Panc1 (cell line): ENCODE measurements at regions not wholly inside any gene's neighbourhood (a gene's known extent, or its start where the extent isn't known, plus 50 kb on each side); places are given as distances from the start of the nearest gene placed in this dataset.

Experiments
- ATAC-seq: fragments of 200-7000 bp; cut with Tn5 transposase; 2 replicates; pipeline ENCODE4 v1.9.1; 2020; ENCODE audit warnings: mild to moderate bottlenecking, moderate library complexity
- BruUV-seq: library from RNA; stranded (reverse); fragments of 400-500 nt; replicated peaks from 2 replicates; lab custom pipeline; 2021; lab: Mats Ljungman, UMichigan
- CTCF ChIA-PET: fragments of 300-600 bp; sonication (Branson Sonifier 250); formaldehyde crosslinking; loops from one replicate; lab custom pipeline; 2022; ENCODE audit warnings: antibody characterized with exemption; lab: Charles Lee
- POLR2A ChIA-PET: fragments of 300-600 bp; sonication (Branson Sonifier 250); formaldehyde crosslinking; loops from one replicate; lab custom pipeline; 2022; ENCODE audit warnings: antibody characterized with exemption; lab: Charles Lee
- DNase-seq: peaks from one replicate; pipeline ENCODE4 v3.0.0-alpha.2; 2010; ENCODE audit warnings: low read depth, low spot score
- H3K27ac ChIP-seq: 2 replicates; pipeline ENCODE4 v1.5.1; 2011; ENCODE audit warnings: mild to moderate bottlenecking, low read length, inconsistent platforms
- H3K27me3 ChIP-seq: fragments of 200-500 bp; sonication (Bioruptor generic); 2 replicates; pipeline ENCODE4 v1.6.0; 2014; ENCODE audit warnings: low read length, inconsistent platforms; ENCODE audit not compliant: control insufficient read depth, insufficient read depth
- H3K36me3 ChIP-seq: fragments of 200-500 bp; sonication (Bioruptor generic); 2 replicates; pipeline ENCODE4 v1.5.1; 2014; ENCODE audit warnings: inconsistent platforms, mild to moderate bottlenecking, low read length, moderate library complexity; ENCODE audit not compliant: control insufficient read depth, insufficient read depth
- H3K4me1 ChIP-seq: 2 replicates; pipeline ENCODE4 v1.5.1; 2011; ENCODE audit warnings: inconsistent platforms, mild to moderate bottlenecking, low read length, moderate library complexity; ENCODE audit not compliant: control insufficient read depth, insufficient read depth
- H3K4me3 ChIP-seq, 2 experiments: 2 replicates each; pipeline ENCODE4 v1.5.1; 2011 to 2012; ENCODE audit warnings: low read depth in 2 of 2, low read length in 2 of 2, mild to moderate bottlenecking in 2 of 2, inconsistent platforms in 1 of 2, moderate library complexity in 1 of 2
- H3K9me3 ChIP-seq: fragments of 200-500 bp; sonication (Bioruptor generic); 2 replicates; pipeline ENCODE4 v1.5.1; 2014; ENCODE audit warnings: low read depth, mild to moderate bottlenecking, inconsistent platforms, low read length, moderate library complexity; ENCODE audit not compliant: control insufficient read depth, insufficient read depth
- CTCF ChIP-seq: fragments of 450-650 bp; IDR thresholded peaks from 2 replicates; pipeline ENCODE4 v1.5.1; 2017; ENCODE audit warnings: mild to moderate bottlenecking
- POLR2AphosphoS5 ChIP-seq: IDR thresholded peaks from 2 replicates; pipeline ENCODE4 v1.6.1; 2012; ENCODE audit warnings: mild to moderate bottlenecking, low read depth, low read length, moderate library complexity
- REST ChIP-seq, 2 experiments: IDR thresholded peaks; 2 replicates each; pipeline ENCODE4 v1.6.1; 2011 to 2012; ENCODE audit warnings: low read depth in 2 of 2, control low read depth in 1 of 2, low read length in 1 of 2, mild to moderate bottlenecking in 1 of 2, moderate library complexity in 1 of 2; ENCODE audit not compliant: insufficient read depth in 1 of 2
- SIN3A ChIP-seq: IDR thresholded peaks from 2 replicates; pipeline ENCODE4 v1.6.1; 2012; ENCODE audit warnings: low read depth, mild to moderate bottlenecking, low read length, moderate library complexity, borderline replicate concordance; ENCODE audit not compliant: insufficient read depth
- TCF7L2 ChIP-seq: IDR thresholded peaks from 2 replicates; pipeline ENCODE4 v1.6.1; 2011; ENCODE audit warnings: mild to moderate bottlenecking, low read depth, low read length, inconsistent platforms
- in situ Hi-C: cut with HindIII; loops from 2 replicates; pipeline ENCODE4 v1.10.0; 2016; ENCODE audit warnings: low sequenced_read_pairs, low pct_unique_long_range_greater_than_20kb
- intact Hi-C: fragments of 100-400 bp; cut with micrococcal nuclease; formaldehyde crosslinking; loops from one replicate; pipeline ENCODE4 v1.10.0; 2022; ENCODE audit not compliant: unreplicated experiment

GRCh38 chr18:78849046-78849445 lies 130.6 kb upstream of the SALL3 start:
- no peak for ATAC-seq
- Histone ChIP-seq H3K4me1 (no peaks in the 10 kb centered on the region), H3K9me3 (no peaks in the 10 kb centered on the region; the same call in 1 of the 2 replicates), H3K27me3 (no peaks in the 10 kb centered on the region), H3K36me3 (no peaks in the 10 kb centered on the region), H3K4me3 (no peak overlapping the region), H3K27ac (no peak overlapping the region)
- ChIA-PET POLR2A (no interaction called here), CTCF (no interaction called here)
- in situ Hi-C loops (no loop called here), intact Hi-C loops (no loop called here)
- DNase-seq, result no peak
- no peak for TF ChIP-seq TCF7L2
- no peak for TF ChIP-seq POLR2AphosphoS5
- no peak for TF ChIP-seq SIN3A
- no peak for TF ChIP-seq REST (IDR thresholded peaks at IDR 0.05; ENCODE audit: insufficient read depth in 1 of 2, low read depth in 2 of 2, low read length in 1 of 2)
- no peak for TF ChIP-seq CTCF
- no TSS peak for BruUV-seq

- POLR2A ChIA-PET, result no interaction called here
- no peak for TF ChIP-seq SIN3A
- no peak for TF ChIP-seq TCF7L2
- TF ChIP-seq POLR2AphosphoS5, result no peak
- no peak for TF ChIP-seq CTCF
- no peak for TF ChIP-seq REST (IDR thresholded peaks at IDR 0.05; ENCODE audit: insufficient read depth in 1 of 2, low read depth in 2 of 2, low read length in 1 of 2)
- in situ Hi-C loops (no loop called here), intact Hi-C loops (no loop called here)
- CTCF ChIA-PET, result no interaction called here
- Histone ChIP-seq H3K27me3 (no peaks in the 10 kb centered on the region), H3K27ac (no peak overlapping the region), H3K4me1 (no peaks in the 10 kb centered on the region), H3K36me3 (no peaks in the 10 kb centered on the region), H3K4me3 (no peak overlapping the region), H3K9me3 (no peaks in the 10 kb centered on the region; the same call in 1 of the 2 replicates)
- BruUV-seq, result no TSS peak
- DNase-seq (no peak), ATAC-seq (no peak)
Observed at GRCh38 chr18:78849458-78849857, 130.2 kb upstream of the SALL3 start.
